GM04504 (cell line): ENCODE measurements at regions not wholly inside any gene's neighbourhood (a gene's known extent, or its start where the extent isn't known, plus 50 kb on each side); places are given as distances from the start of the nearest gene placed in this dataset.
"Not testable (repeated sequence)": the region's sequence is repeated elsewhere in the genome, so short reads cannot be mapped to it uniquely, and the experiment has no call there.

ENCODE experiments used
- DNase-seq: peaks from one replicate; pipeline ENCODE4 v3.0.0-alpha.2; 2012; ENCODE audit warnings: low read depth

DNA sequence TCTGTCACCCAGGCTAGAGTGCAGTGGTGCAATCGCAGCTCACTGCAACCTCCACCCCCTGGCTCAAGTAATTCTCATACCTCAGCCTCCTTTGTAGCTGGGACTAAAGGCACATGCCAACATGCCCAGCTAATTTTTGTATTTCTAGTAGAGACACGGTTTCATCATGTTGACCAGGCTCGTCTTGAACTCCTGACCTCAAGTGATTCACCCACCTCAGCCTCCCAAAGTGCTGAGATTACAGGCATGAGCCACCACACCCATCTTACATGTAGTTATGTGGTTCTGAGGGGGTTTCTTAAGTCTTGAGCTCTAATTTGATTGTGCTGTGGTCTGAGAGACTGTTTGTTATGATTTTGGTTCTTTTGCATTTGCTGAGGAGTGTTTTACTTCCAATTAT is 57.3 kb upstream of the USP15 start:
- DNase-seq: not testable (repeated sequence)

DNA sequence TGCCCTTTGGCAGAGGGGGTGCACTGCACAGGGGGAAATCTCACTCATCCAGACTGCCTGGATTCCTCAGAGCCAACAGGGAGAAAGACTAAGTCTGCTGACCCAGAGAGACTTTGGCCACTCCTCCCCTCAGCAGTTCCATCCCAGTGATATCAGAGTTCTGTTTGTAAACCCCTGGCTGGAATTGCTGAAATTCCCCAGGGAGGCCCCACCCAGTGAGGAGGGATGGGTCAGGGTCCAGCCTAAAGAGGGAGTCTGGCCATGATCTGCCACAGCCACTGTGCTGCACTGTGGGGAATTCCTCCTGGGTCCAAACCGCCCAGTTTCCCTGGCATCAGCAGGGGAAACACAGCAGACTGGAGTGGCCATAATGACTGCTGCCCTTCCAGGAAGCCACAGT is 54.9 kb upstream of the USP15 start:
- DNase-seq: no peak

DNA sequence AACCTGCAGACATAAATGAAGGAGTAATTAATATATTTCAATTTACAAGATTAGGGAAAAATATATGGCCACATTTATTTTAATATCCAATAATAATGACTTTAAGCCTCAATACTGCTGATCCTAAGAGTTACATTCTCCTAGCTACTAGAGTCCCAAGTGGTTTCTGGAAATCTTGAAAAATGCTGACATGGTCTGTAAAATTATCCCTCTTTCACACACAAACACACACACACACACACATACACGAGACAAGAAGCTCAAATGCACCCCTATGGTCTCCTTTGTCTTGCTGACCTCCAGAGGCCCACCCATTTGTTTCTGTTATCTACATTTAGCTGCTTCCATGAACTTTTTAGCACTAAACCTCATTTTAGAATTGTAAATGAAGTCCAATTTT is 53.0 kb upstream of the USP15 start:
- DNase-seq: no peak
